ENCODE measurements at regions not wholly inside any gene's neighbourhood (a gene's known extent, or its start where the extent isn't known, plus 50 kb on each side); places are given as distances from the start of the nearest gene placed in this dataset.
"Not testable (repeated sequence)": the region's sequence is repeated elsewhere in the genome, so short reads cannot be mapped to it uniquely, and the experiment has no call there.

DNA sequence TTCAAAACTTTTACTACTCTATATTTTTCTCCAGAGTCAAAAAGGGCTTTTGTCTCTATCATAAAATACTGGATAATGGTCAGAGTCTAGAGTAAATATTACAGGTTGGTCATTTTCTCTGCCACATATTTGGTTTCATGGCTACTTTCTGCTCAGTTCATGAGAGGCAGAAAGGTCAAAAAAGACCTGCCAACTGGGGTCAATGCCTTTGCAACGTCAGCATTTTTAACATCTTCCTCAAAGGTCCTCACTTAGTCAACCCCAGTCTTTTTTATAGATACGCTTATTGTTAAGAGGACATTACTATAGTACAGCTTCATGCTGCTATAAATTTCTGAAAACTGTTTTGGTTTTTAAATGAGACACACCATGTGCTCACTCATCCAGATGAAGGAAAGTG lies 312.1 kb upstream of the ARHGEF26 start:
- DNase-seq: no peak
- CTCF ChIA-PET: no interaction called here
- no peak overlapping the region for H3K27ac Mint-ChIP-seq (ENCODE audit: unreplicated experiment)
- H3K4me1 Mint-ChIP-seq (ENCODE audit: low read depth, unreplicated experiment): no peaks in the 10 kb centered on the region
- BruUV-seq (replicated peaks): no TSS peak
- H3K4me3 Mint-ChIP-seq (ENCODE audit: low read depth, unreplicated experiment): no peak overlapping the region
- H3K9me3 Mint-ChIP-seq (ENCODE audit: low read depth, unreplicated experiment): no peaks in the 10 kb centered on the region
- intact Hi-C loops (cut with micrococcal nuclease; ENCODE audit: unreplicated experiment): no loop called here
- H3K36me3 Mint-ChIP-seq (ENCODE audit: insufficient read depth, unreplicated experiment): no peaks in the 10 kb centered on the region
- no peaks in the 10 kb centered on the region for H3K27me3 Mint-ChIP-seq (ENCODE audit: unreplicated experiment)
- TF ChIP-seq, protein P1, sequence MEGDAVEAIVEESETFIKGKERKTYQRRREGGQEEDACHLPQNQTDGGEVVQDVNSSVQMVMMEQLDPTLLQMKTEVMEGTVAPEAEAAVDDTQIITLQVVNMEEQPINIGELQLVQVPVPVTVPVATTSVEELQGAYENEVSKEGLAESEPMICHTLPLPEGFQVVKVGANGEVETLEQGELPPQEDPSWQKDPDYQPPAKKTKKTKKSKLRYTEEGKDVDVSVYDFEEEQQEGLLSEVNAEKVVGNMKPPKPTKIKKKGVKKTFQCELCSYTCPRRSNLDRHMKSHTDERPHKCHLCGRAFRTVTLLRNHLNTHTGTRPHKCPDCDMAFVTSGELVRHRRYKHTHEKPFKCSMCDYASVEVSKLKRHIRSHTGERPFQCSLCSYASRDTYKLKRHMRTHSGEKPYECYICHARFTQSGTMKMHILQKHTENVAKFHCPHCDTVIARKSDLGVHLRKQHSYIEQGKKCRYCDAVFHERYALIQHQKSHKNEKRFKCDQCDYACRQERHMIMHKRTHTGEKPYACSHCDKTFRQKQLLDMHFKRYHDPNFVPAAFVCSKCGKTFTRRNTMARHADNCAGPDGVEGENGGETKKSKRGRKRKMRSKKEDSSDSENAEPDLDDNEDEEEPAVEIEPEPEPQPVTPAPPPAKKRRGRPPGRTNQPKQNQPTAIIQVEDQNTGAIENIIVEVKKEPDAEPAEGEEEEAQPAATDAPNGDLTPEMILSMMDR (IDR thresholded peaks at IDR 0.05; ENCODE audit: unreplicated experiment): no peak

DNA sequence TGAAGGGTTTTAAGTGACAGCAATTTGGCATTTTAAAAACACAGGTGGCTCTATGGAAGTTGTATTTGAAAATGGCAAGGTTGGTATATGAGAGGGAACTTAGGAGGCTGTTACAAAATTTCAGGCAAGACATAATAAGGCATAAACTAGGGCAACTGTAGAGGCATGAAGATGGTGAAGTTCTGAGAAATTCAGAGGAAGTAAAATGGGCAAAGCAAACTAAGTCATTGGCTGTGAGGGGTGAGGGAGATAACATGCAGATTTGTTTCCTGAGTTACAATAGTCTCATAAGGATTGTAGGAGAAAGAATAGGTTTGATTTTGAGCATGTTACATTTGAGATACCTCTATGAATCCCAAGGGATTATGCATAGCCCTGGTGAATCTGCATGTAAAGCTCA lies 302.9 kb upstream of the ARHGEF26 start:
- Mint-ChIP-seq H3K9me3 (ENCODE audit: low read depth, unreplicated experiment) (peaks cover 2% of the 10 kb centered on the region), H3K36me3 (ENCODE audit: insufficient read depth, unreplicated experiment) (no peaks in the 10 kb centered on the region), H3K4me1 (ENCODE audit: low read depth, unreplicated experiment) (no peaks in the 10 kb centered on the region), H3K27me3 (ENCODE audit: unreplicated experiment) (no peaks in the 10 kb centered on the region), H3K4me3 (ENCODE audit: low read depth, unreplicated experiment) (no peak overlapping the region), H3K27ac (ENCODE audit: unreplicated experiment) (no peak overlapping the region)
- intact Hi-C loops (cut with micrococcal nuclease; ENCODE audit: unreplicated experiment): no loop called here
- TF ChIP-seq, protein P1 (IDR thresholded peaks at IDR 0.05; ENCODE audit: unreplicated experiment): no peak
- no peak for DNase-seq
- no TSS peak for BruUV-seq (replicated peaks)
- CTCF ChIA-PET: no interaction called here

DNA sequence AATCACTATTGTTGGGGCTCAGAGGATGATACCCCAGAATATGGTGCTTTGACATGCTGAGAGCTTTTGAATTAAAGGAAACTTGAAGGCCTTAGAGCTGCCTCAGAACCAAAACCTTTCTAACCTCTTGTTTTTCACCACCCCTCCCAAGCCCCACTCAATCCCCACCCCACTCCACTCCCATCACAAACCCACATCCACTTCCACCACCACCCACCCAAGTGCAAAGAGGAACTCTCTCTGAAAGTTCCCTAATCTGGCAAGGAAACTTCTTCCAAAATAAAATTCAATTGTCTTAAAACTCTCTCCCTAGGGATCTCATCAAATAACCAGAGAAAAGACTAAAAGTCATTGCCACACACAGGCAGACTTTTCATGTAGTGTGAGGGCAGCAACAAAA lies 301.2 kb upstream of the ARHGEF26 start:
- intact Hi-C loops (cut with micrococcal nuclease; ENCODE audit: unreplicated experiment): no loop called here
- CTCF ChIA-PET: interaction anchor here (0.6 kb wide), 1 partner anchor 118 kb away, joined by 3 read pairs; no protein-coding TSS in a partner anchor
- no peaks in the 10 kb centered on the region for H3K27me3 Mint-ChIP-seq (ENCODE audit: unreplicated experiment)
- H3K4me1 Mint-ChIP-seq (ENCODE audit: low read depth, unreplicated experiment): no peaks in the 10 kb centered on the region
- H3K4me3 Mint-ChIP-seq (ENCODE audit: low read depth, unreplicated experiment): no peak overlapping the region
- TF ChIP-seq, protein P1 (IDR thresholded peaks at IDR 0.05; ENCODE audit: unreplicated experiment): no peak
- H3K9me3 Mint-ChIP-seq (ENCODE audit: low read depth, unreplicated experiment): peaks cover 6% of the 10 kb centered on the region
- no TSS peak for BruUV-seq (replicated peaks)
- no peaks in the 10 kb centered on the region for H3K36me3 Mint-ChIP-seq (ENCODE audit: insufficient read depth, unreplicated experiment)
- DNase-seq: no peak
- no peak overlapping the region for H3K27ac Mint-ChIP-seq (ENCODE audit: unreplicated experiment)

- intact Hi-C loops (cut with micrococcal nuclease; ENCODE audit: unreplicated experiment); CTCF ChIA-PET; H3K4me3 Mint-ChIP-seq (ENCODE audit: low read depth, unreplicated experiment); H3K27me3 Mint-ChIP-seq (ENCODE audit: unreplicated experiment); BruUV-seq (replicated peaks); H3K9me3 Mint-ChIP-seq (ENCODE audit: low read depth, unreplicated experiment); H3K36me3 Mint-ChIP-seq (ENCODE audit: insufficient read depth, unreplicated experiment): not testable (repeated sequence)
- peak overlapping the region; percentile 12 for H3K27ac Mint-ChIP-seq (ENCODE audit: unreplicated experiment)
- peak; percentile 24 for DNase-seq
- peaks cover 20% of the 10 kb centered on the region for H3K4me1 Mint-ChIP-seq (ENCODE audit: low read depth, unreplicated experiment)
Measured at GRCh38 chr3:153828346-153828745, 292.8 kb upstream of the ARHGEF26 start.

GRCh38 chr3:153829606-153830170 lies 291.5 kb upstream of the ARHGEF26 start:
- Mint-ChIP-seq H3K4me1 (ENCODE audit: low read depth, unreplicated experiment) (peaks cover 20% of the 10 kb centered on the region), H3K9me3 (ENCODE audit: low read depth, unreplicated experiment) (peaks cover 3% of the 10 kb centered on the region), H3K27me3 (ENCODE audit: unreplicated experiment) (no peaks in the 10 kb centered on the region), H3K36me3 (ENCODE audit: insufficient read depth, unreplicated experiment) (no peaks in the 10 kb centered on the region), H3K27ac (ENCODE audit: unreplicated experiment) (no peak overlapping the region), H3K4me3 (ENCODE audit: low read depth, unreplicated experiment) (no peak overlapping the region)
- no peak for DNase-seq
- no TSS peak for BruUV-seq (replicated peaks)
- intact Hi-C loops (cut with micrococcal nuclease; ENCODE audit: unreplicated experiment): no loop called here
- TF ChIP-seq, protein P1 (IDR thresholded peaks at IDR 0.05; ENCODE audit: unreplicated experiment): no peak
- CTCF ChIA-PET: interaction anchor here (1.3 kb wide), 1 partner anchor 171 kb away, joined by 3 read pairs; no protein-coding TSS in a partner anchor
